DND-41 (cell line): ENCODE measurements at regions not wholly inside any gene's neighbourhood (a gene's known extent, or its start where the extent isn't known, plus 50 kb on each side); places are given as distances from the start of the nearest gene placed in this dataset.

Source experiments
- ATAC-seq: fragments of 200-7000 bp; cut with Tn5 transposase; 3 replicates; pipeline ENCODE4 v1.9.1; 2021; ENCODE audit warnings: low read depth; ENCODE audit not compliant: insufficient read depth
- DNase-seq: peaks from one replicate; pipeline ENCODE4 v3.0.0-alpha.2; 2020
- H2AFZ ChIP-seq: 2 replicates; pipeline ENCODE4 v1.6.0; 2012; ENCODE audit warnings: low read depth, low read length
- H3K27ac ChIP-seq: 2 replicates; pipeline ENCODE4 v1.5.1; 2012; ENCODE audit warnings: low read length, inconsistent platforms
- H3K27me3 ChIP-seq: fragments of 200-600 bp; sonication (generic); 2 replicates; pipeline ENCODE4 v1.6.0; 2012; ENCODE audit warnings: low read length, mild to moderate bottlenecking, inconsistent platforms; ENCODE audit not compliant: insufficient read depth, poor library complexity
- H3K36me3 ChIP-seq: 2 replicates; pipeline ENCODE4 v1.5.1; 2012; ENCODE audit warnings: low read length, inconsistent platforms; ENCODE audit not compliant: insufficient read depth
- H3K4me1 ChIP-seq: 2 replicates; pipeline ENCODE4 v1.5.1; 2012; ENCODE audit warnings: mild to moderate bottlenecking, low read length; ENCODE audit not compliant: insufficient read depth
- H3K4me2 ChIP-seq: 2 replicates; pipeline ENCODE4 v1.6.0; 2012; ENCODE audit warnings: mild to moderate bottlenecking, moderate library complexity, low read length, inconsistent platforms; ENCODE audit not compliant: insufficient read depth
- H3K4me3 ChIP-seq, 2 experiments: fragments of 200-600 bp in 1 of 2; shearing (Covaris generic) in 1 of 2; 2 replicates each; pipeline ENCODE4 v1.5.1; 2012 to 2016; ENCODE audit warnings: inconsistent platforms in 2 of 2, low read length in 2 of 2, mild to moderate bottlenecking in 2 of 2, low read depth in 1 of 2, moderate library complexity in 1 of 2
- H3K79me2 ChIP-seq: 2 replicates; pipeline ENCODE4 v1.6.0; 2012; ENCODE audit warnings: low read length, inconsistent platforms; ENCODE audit not compliant: insufficient read depth
- H3K9ac ChIP-seq: 2 replicates; pipeline ENCODE4 v1.6.0; 2012; ENCODE audit warnings: low read depth, mild to moderate bottlenecking, inconsistent platforms, low read length, moderate library complexity
- H3K9me3 ChIP-seq: 2 replicates; pipeline ENCODE4 v1.5.1; 2012; ENCODE audit warnings: low read length, moderate library complexity, mild to moderate bottlenecking, inconsistent platforms; ENCODE audit not compliant: insufficient read depth, severe bottlenecking
- H4K20me1 ChIP-seq: 2 replicates; pipeline ENCODE4 v1.6.0; 2012; ENCODE audit warnings: low read length; ENCODE audit not compliant: insufficient read depth
- CTCF ChIP-seq: IDR thresholded peaks from 2 replicates; pipeline ENCODE4 v1.5.1; 2012; ENCODE audit warnings: borderline replicate concordance, low read length, moderate library complexity, mild to moderate bottlenecking; ENCODE audit not compliant: poor library complexity, severe bottlenecking; ENCODE audit errors: extremely low read depth
- EZH2 ChIP-seq: IDR thresholded peaks from 3 replicates; pipeline ENCODE4 v1.6.1; 2012; ENCODE audit warnings: borderline replicate concordance, low read depth, mild to moderate bottlenecking, moderate library complexity, low read length, inconsistent platforms; ENCODE audit not compliant: severe bottlenecking

- no peaks in the 10 kb centered on the region for H3K4me1 ChIP-seq
- DNase-seq (no peak), ATAC-seq (no peak)
- H3K79me2 ChIP-seq, result no peaks in the 10 kb centered on the region
- H3K4me2 ChIP-seq, result no peak overlapping the region
- H2AFZ ChIP-seq, result no peak overlapping the region
- no peak overlapping the region for H3K27ac ChIP-seq
- no peak for TF ChIP-seq EZH2
- TF ChIP-seq CTCF, result no peak
- H4K20me1 ChIP-seq, result no peaks in the 10 kb centered on the region
- no peak overlapping the region for H3K4me3 ChIP-seq
- H3K9me3 ChIP-seq, result peaks cover 9% of the 10 kb centered on the region
- no peaks in the 10 kb centered on the region for H3K36me3 ChIP-seq
- H3K27me3 ChIP-seq, result no peaks in the 10 kb centered on the region
- H3K9ac ChIP-seq, result no peak overlapping the region
Observed at GRCh38 chr12:97790281-97790680, 327.7 kb downstream of the RMST start.

- Histone ChIP-seq H2AFZ (no peak overlapping the region), H3K9me3 (peaks cover 6% of the 10 kb centered on the region), H3K4me1 (peaks cover 13% of the 10 kb centered on the region), H3K9ac (no peak overlapping the region), H3K27ac (no peak overlapping the region), H4K20me1 (no peaks in the 10 kb centered on the region), H3K27me3 (no peaks in the 10 kb centered on the region), H3K4me2 (no peak overlapping the region), H3K4me3 (no peak overlapping the region), H3K79me2 (no peaks in the 10 kb centered on the region), H3K36me3 (no peaks in the 10 kb centered on the region)
- no peak for ATAC-seq
- DNase-seq, result no peak
- no peak for TF ChIP-seq CTCF
- no peak for TF ChIP-seq EZH2
Observed at GRCh38 chr12:97797473-97797872, 334.9 kb downstream of the RMST start.

GRCh38 chr12:97800561-97800960 lies 338.0 kb downstream of the RMST start:
- H3K4me1 ChIP-seq, result peaks cover 13% of the 10 kb centered on the region
- no peaks in the 10 kb centered on the region for H4K20me1 ChIP-seq
- no peak for ATAC-seq
- DNase-seq, result no peak
- H3K9ac ChIP-seq, result no peak overlapping the region
- H3K27me3 ChIP-seq, result no peaks in the 10 kb centered on the region
- H3K4me3 ChIP-seq, result no peak overlapping the region
- no peak overlapping the region for H2AFZ ChIP-seq
- no peaks in the 10 kb centered on the region for H3K79me2 ChIP-seq
- TF ChIP-seq EZH2, result no peak
- TF ChIP-seq CTCF, result no peak
- no peak overlapping the region for H3K4me2 ChIP-seq
- no peaks in the 10 kb centered on the region for H3K9me3 ChIP-seq
- H3K27ac ChIP-seq, result no peak overlapping the region
- H3K36me3 ChIP-seq, result no peaks in the 10 kb centered on the region
